GM19455 (cell line): ENCODE measurements at regions not wholly inside any gene's neighbourhood (a gene's known extent, or its start where the extent isn't known, plus 50 kb on each side); places are given as distances from the start of the nearest gene placed in this dataset.

Experiments used
- ATAC-seq: cut with Tn5 transposase; IDR thresholded peaks from one replicate; pipeline ENCODE4 v1.9.1; 2021; ENCODE audit not compliant: unreplicated experiment

DNA sequence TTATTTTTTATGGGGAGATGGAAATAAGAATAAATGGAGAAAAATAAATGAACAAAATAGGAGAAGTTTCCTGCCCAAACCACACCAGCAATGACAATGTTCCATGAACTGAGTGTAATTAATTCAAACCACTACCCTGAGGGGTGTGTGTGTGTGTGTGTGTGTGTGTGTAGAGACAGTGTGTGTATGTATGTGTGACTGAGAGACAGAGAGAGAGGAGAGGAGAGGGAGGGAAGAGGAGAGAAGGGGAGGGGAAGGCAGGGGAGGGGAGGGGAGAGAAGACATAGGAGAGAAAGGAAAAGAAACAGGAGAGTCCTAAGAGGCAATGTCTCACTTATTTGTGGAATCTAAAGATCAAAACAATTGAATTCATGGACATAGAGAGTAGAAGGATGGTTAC, 65.0 kb upstream of the POU2AF1 start:
- ATAC-seq: no peak

DNA sequence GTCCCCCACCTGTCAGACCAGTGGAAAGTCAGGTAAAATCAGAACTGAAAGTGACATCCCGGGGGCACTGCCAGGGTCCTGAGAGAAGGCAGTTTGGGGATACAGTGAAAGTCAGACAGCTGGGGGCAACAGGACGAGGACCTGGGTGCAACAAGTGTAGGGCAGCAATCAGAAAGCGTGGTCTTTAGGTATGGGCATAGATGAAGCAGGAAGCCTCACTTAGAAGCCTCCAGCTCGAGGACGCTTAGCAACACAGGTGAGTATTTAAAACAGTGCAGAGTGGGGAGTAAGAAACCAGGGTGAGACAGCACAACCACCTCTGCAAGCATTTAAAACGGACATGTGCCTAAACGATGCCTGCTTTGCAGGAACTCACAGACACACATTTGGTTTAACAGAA, 64.6 kb upstream of the POU2AF1 start:
- no peak for ATAC-seq

DNA sequence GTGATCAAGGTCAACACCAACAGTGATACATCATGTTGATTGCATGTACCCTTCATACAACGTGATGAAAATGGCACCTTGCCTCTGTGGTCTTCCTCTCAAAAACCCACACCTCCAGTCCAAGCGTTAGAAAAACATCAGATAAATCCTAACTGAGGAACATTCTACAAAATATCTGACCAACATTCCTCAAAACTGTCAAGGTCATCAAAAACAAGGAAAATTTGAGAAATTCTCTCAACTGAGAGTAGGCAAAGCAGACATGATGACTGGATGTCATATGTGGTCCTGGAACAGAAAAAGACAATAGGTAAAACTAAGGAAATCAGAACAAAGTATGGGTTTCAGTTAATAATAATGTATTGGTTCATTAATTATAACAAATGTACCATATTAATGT, 64.0 kb upstream of the POU2AF1 start:
- no peak for ATAC-seq

DNA sequence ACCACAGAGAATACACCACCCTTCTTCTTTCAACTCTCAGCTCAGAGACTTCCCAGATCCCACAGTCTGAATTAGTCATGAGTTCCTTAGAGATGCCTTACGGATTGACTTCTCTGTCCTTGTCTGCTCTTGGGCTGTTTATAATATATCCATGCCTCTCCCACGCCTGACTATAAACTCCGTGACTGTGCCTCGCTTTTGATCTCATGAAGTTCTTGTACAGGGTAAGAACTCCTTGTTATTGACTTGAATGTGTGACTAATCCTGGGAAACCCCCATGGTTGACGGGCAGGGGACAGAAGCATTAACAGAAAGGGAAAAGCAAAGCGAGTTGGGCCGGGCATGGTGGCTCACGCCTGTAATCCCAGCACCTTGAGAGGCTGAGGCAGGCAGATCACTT, 62.4 kb upstream of the POU2AF1 start:
- no peak for ATAC-seq

DNA sequence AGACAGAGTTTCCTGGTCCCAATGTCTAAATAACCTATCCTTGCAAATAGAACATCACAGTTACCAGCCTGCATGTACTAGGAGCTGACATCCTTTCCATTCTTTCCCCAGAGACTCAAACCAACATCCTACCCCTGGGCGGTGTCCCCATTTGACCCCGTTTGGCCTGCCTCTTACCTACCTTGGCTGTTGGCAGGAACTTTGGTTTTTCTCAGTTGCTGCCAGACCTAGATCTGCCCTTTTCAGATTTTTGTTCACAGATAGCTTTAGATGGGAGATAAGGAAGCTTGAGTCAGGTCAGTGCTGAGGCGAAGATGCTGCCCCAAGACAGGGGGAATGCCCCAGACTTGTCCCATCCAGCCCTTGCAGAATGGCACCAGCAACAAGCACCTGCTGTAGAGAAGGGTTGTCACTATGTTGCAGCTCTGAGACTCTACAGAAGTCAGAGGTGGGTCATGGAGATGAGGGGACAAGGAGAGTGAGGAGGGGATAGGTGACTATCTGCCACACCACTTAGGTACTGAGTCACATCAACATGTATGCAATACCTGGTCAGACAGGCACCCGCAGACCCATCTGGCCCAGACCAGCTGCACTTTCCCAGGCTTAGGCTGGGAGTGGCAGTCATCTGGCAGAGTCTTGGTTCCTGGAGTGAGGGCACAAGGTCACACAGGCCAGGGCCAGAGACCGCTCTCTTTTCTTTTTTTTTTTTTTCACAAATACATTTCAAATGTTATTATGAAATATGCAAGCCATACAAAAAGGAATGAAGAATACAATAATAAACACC, 61.5 kb upstream of the POU2AF1 start:
- no peak for ATAC-seq

DNA sequence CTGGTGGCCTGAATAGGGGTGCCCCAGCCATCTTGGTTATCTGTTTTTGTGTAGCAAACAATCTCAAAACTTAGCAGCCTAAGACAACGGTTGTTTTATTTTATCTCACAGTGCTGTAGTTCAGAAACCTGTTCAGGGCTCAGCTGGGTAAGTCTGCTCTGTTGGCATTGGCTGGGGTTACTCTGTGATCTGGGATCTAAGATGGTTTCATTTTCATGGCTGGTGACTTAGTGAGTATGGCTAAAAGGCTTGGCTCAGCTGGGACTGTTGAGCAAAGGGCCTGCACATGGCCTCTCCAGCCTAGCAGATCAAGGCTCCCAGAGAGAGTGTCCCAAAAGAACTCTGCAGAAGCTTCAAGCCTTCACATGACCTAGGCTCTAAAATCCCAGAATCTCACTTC, 60.8 kb upstream of the POU2AF1 start:
- ATAC-seq: no peak

DNA sequence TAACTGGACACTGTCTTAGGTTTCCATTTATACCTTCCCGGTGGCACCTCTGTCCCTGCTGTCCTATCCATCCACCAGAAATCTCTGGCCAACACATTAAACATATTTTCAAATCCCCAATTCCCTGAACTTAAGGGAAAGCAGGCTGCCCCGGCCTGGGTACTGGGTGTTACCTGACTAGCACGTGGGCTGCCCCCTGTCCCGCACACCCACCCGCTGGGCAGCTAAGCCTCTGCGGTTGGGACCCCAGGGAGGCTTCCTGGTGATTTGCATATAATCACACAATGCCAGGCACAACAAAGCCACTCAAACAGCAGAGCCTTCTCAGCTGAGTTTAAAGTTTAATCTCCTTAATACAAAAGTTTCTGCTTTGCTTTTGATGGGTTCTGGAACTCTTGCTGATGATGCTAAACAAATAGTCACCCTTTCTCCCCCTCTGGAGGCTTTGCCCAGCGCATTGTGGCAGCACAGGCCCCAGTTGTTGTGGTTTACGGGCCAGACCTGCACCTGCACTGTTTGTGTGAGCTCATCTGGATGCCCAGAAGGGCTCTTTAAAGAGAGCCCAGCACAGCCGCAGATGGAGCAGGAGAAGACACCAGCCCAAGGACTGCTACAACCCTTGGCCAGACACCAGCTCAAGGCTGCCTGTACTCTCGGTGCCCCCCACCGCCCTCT, 59.9 kb upstream of the POU2AF1 start:
- ATAC-seq: no peak

DNA sequence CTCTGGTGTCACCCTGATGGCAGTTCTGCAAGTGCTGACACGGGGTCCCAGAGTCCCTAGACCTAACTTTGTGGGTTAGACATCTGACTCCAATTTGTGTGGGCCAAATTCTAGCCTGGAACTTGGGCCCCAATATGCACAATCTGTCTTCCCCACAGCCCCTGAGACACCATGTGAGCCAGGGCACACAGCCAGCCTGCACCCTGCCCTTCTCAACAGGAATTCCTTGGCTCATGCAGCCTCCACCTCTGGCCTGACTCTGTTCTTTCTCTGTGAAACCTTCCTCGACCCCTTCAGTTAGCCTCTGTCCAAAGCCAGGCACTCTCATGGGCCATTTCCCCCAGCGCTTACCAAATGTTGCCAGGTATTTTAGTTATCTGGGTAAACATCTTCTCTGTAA, 59.1 kb upstream of the POU2AF1 start:
- ATAC-seq: no peak

DNA sequence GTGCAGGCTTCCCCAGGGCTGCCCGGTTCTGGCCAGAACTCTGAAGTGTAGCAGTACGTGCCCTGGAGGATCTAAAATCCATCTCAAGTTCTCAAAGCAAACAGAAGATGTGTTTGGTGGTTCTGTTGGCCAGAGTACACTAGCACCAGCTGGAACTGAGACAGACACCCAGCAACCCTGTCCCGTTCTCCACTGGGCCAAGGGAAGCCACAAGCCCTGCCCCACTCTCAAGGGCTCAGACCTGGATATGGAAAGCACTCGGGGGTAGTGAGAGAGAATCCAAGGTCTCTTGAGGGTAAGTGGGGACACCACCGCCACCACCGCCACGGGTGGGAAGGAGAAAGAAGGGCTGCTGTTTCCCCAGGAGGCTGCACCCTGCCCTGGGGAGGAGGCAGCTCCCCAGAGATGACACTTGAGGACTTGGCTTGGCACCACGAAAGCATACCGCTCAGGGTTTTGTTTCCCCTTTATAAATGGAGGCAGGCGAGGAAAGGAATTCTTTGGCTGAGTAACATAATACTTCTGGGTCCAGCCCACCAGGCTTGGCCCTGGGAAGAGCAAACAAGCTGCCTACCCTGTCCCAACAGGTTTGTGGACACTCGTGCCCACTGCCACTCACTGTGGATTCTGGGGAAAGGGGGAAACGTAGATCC, 56.1 kb upstream of the POU2AF1 start:
- ATAC-seq: no peak

DNA sequence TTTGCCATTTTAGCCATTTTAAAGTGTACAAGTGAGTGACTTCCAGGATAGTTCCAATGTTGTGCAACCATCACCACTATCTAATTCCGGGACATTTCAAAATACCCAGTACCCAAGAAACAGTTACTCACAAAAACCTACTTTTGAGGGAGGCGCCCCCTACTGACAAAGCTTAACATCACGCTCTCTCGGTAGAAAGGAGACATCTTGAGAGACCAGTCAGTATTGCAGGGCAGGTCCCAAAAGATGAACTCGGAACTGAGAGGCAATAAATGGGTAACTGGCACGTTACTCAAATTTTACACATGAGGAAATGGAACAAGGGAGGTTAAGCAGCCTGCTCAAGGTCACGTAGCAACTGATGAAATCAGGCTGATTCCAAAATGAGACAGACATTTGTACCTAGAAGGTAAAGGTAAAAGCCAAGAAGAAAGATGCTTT, 50.0 kb upstream of the POU2AF1 start:
- ATAC-seq: peak; percentile 81
